ENCODE measurements at regions not wholly inside any gene's neighbourhood (a gene's known extent, or its start where the extent isn't known, plus 50 kb on each side); places are given as distances from the start of the nearest gene placed in this dataset.

DNA sequence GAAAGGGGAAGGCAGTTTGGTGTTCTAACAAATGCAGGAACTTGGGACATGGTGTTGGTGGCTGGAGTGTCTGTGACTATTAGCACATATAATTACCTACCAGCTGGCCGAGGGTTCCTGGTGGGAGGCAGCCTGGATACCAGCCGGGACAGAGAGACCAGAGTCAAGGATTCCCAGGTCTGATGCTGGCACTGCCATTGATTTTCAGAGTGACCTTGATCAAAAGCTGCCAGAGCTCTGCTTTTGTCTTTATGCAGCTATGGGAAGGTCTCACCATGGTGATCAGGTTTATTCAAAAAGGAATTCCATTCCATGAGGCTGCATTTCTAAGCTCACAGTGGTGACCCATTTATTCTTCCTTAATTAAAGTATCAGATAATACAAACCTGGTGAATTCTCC, 101.0 kb upstream of the PWP1 start (continued):
- TF ChIP-seq ZNF394 (tag by site-specific recombination; IDR thresholded peaks at IDR 0.05; ENCODE audit: borderline replicate concordance) (no peak), KLF1 (tag by site-specific recombination; IDR thresholded peaks at IDR 0.05) (no peak), ZNF610 (tag by site-specific recombination; IDR thresholded peaks at IDR 0.05; ENCODE audit: borderline replicate concordance) (no peak), ZNF621 (tag by site-specific recombination; IDR thresholded peaks at IDR 0.05) (no peak)

DNA sequence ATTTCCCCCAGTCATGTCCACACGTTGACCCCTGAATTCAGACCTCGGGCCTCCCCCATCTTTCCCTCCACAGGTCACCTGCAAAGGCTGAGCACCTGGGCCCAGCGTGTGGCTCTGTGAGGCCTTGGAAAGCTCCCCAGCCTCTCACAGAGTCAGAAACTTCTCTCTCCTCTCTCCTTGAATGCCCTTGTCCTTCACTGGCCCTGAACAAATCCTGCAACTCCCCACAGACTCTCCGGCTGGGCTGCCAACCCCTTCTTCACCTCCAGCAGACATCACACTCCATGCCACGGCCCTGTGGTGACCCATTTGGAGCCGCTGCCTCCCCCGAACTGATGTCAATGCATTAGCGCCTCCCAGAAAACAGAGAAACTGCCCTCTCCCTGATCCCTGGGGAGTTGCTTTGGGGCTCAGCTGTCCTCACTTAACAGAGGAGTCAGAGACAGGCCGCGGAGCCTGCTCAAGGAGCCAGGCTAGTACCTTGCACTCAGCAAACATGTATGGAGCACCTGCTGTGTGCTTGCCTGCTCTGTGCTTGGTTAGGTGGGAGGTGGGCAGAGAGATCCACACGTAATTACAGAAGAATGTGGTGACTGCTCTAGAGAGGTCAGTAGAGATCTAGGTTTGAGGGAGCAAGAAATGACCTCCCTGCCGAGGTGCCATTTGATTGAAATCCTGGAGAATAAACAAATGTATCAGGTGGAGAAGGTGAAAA, 99.2 kb upstream of the PWP1 start:
- TF ChIP-seq ZNF561 (tag by site-specific recombination; IDR thresholded peaks at IDR 0.05; ENCODE audit: borderline replicate concordance) (no peak), YY1 (tag by site-specific recombination; IDR thresholded peaks at IDR 0.05) (no peak), ZBTB20 (tag by site-specific recombination; IDR thresholded peaks at IDR 0.05) (no peak), ZBTB6 (tag by site-specific recombination; IDR thresholded peaks at IDR 0.05) (no peak), IKZF3 (tag by site-specific recombination; IDR thresholded peaks at IDR 0.05) (no peak), ZNF2 (tag by site-specific recombination; IDR thresholded peaks at IDR 0.05) (no peak), ZNF404 (tag by site-specific recombination; IDR thresholded peaks at IDR 0.05) (no peak), ZNF529 (tag by site-specific recombination; IDR thresholded peaks at IDR 0.05; ENCODE audit: insufficient replicate concordance) (no peak), ZSCAN30 (tag by site-specific recombination; IDR thresholded peaks at IDR 0.05) (no peak), AEBP2 (tag by site-specific recombination; IDR thresholded peaks at IDR 0.05; ENCODE audit: borderline replicate concordance) (no peak), ZNF354C (tag by site-specific recombination; IDR thresholded peaks at IDR 0.05; ENCODE audit: borderline replicate concordance, low read depth) (no peak), ZNF133 (tag by site-specific recombination; IDR thresholded peaks at IDR 0.05) (no peak), OSR2 (tag by site-specific recombination; IDR thresholded peaks at IDR 0.05) (no peak), ZNF169 (tag by site-specific recombination; IDR thresholded peaks at IDR 0.05) (no peak), ZNF146 (tag by site-specific recombination; IDR thresholded peaks at IDR 0.05) (no peak), RBAK (tag by site-specific recombination; IDR thresholded peaks at IDR 0.05) (no peak), FEZF1 (tag by site-specific recombination; IDR thresholded peaks at IDR 0.05) (no peak), ZBTB44 (tag by site-specific recombination; IDR thresholded peaks at IDR 0.05) (no peak)
- H3K4me1 ChIP-seq (ENCODE audit: control insufficient read depth, insufficient read depth, low read length) = no peaks in the 10 kb centered on the region
- H3K9me3 ChIP-seq (ENCODE audit: control insufficient read depth, insufficient read depth, low read depth, low read length) = no peaks in the 10 kb centered on the region
- ChIA-PET CTCF (interaction anchor here (0.7 kb wide), 1 partner anchor 29 kb away, joined by 3 read pairs; no protein-coding TSS in a partner anchor), POLR2A (no interaction called here)
- H3K36me3 ChIP-seq (ENCODE audit: control insufficient read depth in 2 of 2, insufficient read depth in 1 of 2, low read length in 2 of 2) = no peaks in the 10 kb centered on the region
- H3K4me3 ChIP-seq (ENCODE audit: low read depth, low read length) = no peak overlapping the region
- no peak overlapping the region for H3K27ac ChIP-seq (ENCODE audit: extremely low read depth, low read depth, low read length)
